ENCODE measurements at regions not wholly inside any gene's neighbourhood (a gene's known extent, or its start where the extent isn't known, plus 50 kb on each side); places are given as distances from the start of the nearest gene placed in this dataset.

GRCh38 chr7:49243521-49243920 is 319.2 kb downstream of the CDC14C start:
- no peak for TF ChIP-seq CTCF (IDR thresholded peaks at IDR 0.05; ENCODE audit: low read length, missing control alignments)
- no peak overlapping the region for H3K4me3 ChIP-seq (replicated peaks; ENCODE audit: low read depth, low read length)
- DNase-seq (ENCODE audit: low read depth) = no peak

- DNase-seq (ENCODE audit: low read depth) = no peak
- no peak for TF ChIP-seq CTCF (IDR thresholded peaks at IDR 0.05; ENCODE audit: low read length, missing control alignments)
- no peak overlapping the region for H3K4me3 ChIP-seq (replicated peaks; ENCODE audit: low read depth, low read length)
Observed at GRCh38 chr7:49244543-49244942, 320.2 kb downstream of the CDC14C start.

GRCh38 chr7:49245062-49245461 is 320.7 kb downstream of the CDC14C start:
- no peak overlapping the region for H3K4me3 ChIP-seq (replicated peaks; ENCODE audit: low read depth, low read length)
- DNase-seq (ENCODE audit: low read depth) = no peak
- no peak for TF ChIP-seq CTCF (IDR thresholded peaks at IDR 0.05; ENCODE audit: low read length, missing control alignments)

GRCh38 chr7:49247759-49248158 is 323.4 kb downstream of the CDC14C start:
- no peak for DNase-seq (ENCODE audit: low read depth)
- no peak overlapping the region for H3K4me3 ChIP-seq (replicated peaks; ENCODE audit: low read depth, low read length)
- TF ChIP-seq CTCF (IDR thresholded peaks at IDR 0.05; ENCODE audit: low read length, missing control alignments) = no peak

GRCh38 chr7:49255054-49255453 is 330.7 kb downstream of the CDC14C start:
- H3K4me3 ChIP-seq (replicated peaks; ENCODE audit: low read depth, low read length) = no peak overlapping the region
- no peak for DNase-seq (ENCODE audit: low read depth)
- no peak for TF ChIP-seq CTCF (IDR thresholded peaks at IDR 0.05; ENCODE audit: low read length, missing control alignments)

DNA sequence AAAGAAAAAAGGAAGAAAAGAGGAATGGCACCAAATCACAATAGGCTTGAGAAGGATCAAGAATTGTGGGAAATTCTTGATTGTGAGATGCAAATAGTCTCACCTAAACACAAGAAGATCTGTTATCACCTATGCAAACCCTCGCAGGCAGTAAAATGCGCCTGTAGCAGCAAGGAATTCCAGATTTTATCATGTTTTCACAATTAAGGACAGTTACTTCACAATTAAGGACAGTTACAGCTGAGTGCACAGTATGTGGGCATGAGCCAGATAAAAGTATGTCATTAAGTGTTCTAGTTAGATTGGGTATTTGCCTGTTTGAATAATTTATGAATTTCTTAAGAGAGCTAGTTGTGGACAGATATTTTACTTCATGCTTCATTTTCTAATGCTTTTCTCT is 336.2 kb downstream of the CDC14C start:
- H3K4me3 ChIP-seq (replicated peaks; ENCODE audit: low read depth, low read length) = no peak overlapping the region
- TF ChIP-seq CTCF (IDR thresholded peaks at IDR 0.05; ENCODE audit: low read length, missing control alignments) = no peak
- DNase-seq (ENCODE audit: low read depth) = no peak

GRCh38 chr7:49261928-49262327 is 337.6 kb downstream of the CDC14C start:
- no peak for DNase-seq (ENCODE audit: low read depth)
- TF ChIP-seq CTCF (IDR thresholded peaks at IDR 0.05; ENCODE audit: low read length, missing control alignments) = no peak
- no peak overlapping the region for H3K4me3 ChIP-seq (replicated peaks; ENCODE audit: low read depth, low read length)
